HCT116 (cell line): ENCODE measurements at regions not wholly inside any gene's neighbourhood (a gene's known extent, or its start where the extent isn't known, plus 50 kb on each side); places are given as distances from the start of the nearest gene placed in this dataset.

Source experiments
- ATAC-seq: fragments of 200-7000 bp; cut with Tn5 transposase; 2 replicates; pipeline ENCODE4 v1.9.1; 2020; ENCODE audit warnings: mild to moderate bottlenecking, moderate library complexity
- BruUV-seq: library from RNA; stranded (reverse); fragments of 400-500 nt; replicated peaks from 2 replicates; lab custom pipeline; 2021; lab: Mats Ljungman, UMichigan
- CTCF ChIA-PET: fragments of 300-600 bp; sonication (Branson Sonifier 250); formaldehyde crosslinking; loops from one replicate; lab custom pipeline; 2021; ENCODE audit warnings: antibody characterized with exemption; lab: Charles Lee
- POLR2A ChIA-PET: fragments of 300-600, 350-600 bp; sonication (Branson Sonifier 250); formaldehyde crosslinking; loops from one replicate; lab custom pipeline; 2021; ENCODE audit warnings: antibody characterized with exemption; lab: Charles Lee
- RAD21 ChIA-PET, 2 experiments: fragments of 300-600 bp; sonication (Branson Sonifier 250); formaldehyde crosslinking; loops; one replicate each; lab custom pipeline; 2023; ENCODE audit warnings: low total read pairs in 2 of 2; ENCODE audit not compliant: uncharacterized antibody in 2 of 2, unreplicated experiment in 2 of 2, low non-redundant PET in 1 of 2; lab: Charles Lee
- DNase-seq: peaks from one replicate; pipeline ENCODE4 v3.0.0-alpha.2; 2010; ENCODE audit warnings: low read depth, low spot score
- H2AFZ ChIP-seq: fragments of 200-600 bp; shearing (Covaris generic), sonication (generic); 2 replicates; pipeline ENCODE4 v1.6.1; 2017; ENCODE audit warnings: low read depth, mixed run types, mixed read lengths, antibody characterized with exemption, low read length; ENCODE audit not compliant: poor library complexity, severe bottlenecking
- H3K27ac ChIP-seq: 2 replicates; pipeline ENCODE4 v1.5.1; 2012; ENCODE audit warnings: low read depth, low read length
- H3K27me3 ChIP-seq: fragments of 200-600 bp; sonication (generic); 2 replicates; pipeline ENCODE4 v1.6.1; 2016; ENCODE audit warnings: mixed run types, low read length, mixed read lengths; ENCODE audit not compliant: insufficient read depth
- H3K36me3 ChIP-seq, 2 experiments: fragments of 200-500 bp in 1 of 2; fragments of 200-600 bp in 1 of 2; sonication (Bioruptor generic) in 1 of 2; sonication (generic) in 1 of 2; 2 replicates each; pipeline versions ENCODE4 v1.5.1 to v1.6.1; 2014 to 2016; ENCODE audit warnings: low read length in 2 of 2, inconsistent platforms in 1 of 2, mixed read lengths in 1 of 2, mixed run types in 1 of 2; ENCODE audit not compliant: insufficient read depth in 2 of 2, control insufficient read depth in 1 of 2
- H3K4me1 ChIP-seq, 2 experiments: fragments of 200-600 bp in 1 of 2; sonication (generic) in 1 of 2; 2 replicates each; pipeline versions ENCODE4 v1.5.1 to v1.6.1; 2012 to 2017; ENCODE audit warnings: low read length in 2 of 2, inconsistent platforms in 1 of 2, mild to moderate bottlenecking in 1 of 2, mixed read lengths in 1 of 2, mixed run types in 1 of 2, moderate library complexity in 1 of 2; ENCODE audit not compliant: insufficient read depth in 2 of 2, control insufficient read depth in 1 of 2
- H3K4me2 ChIP-seq: fragments of 200-600 bp; sonication (generic); 2 replicates; pipeline ENCODE4 v1.6.1; 2017; ENCODE audit warnings: mixed run types, low read length, mixed read lengths
- H3K4me3 ChIP-seq, 2 experiments: fragments of 200-600 bp in 1 of 2; sonication (generic) in 1 of 2; replicated peaks in 1 of 2; 2 replicates each; pipeline ENCODE4 v1.5.1; 2011 to 2016; ENCODE audit warnings: low read length in 2 of 2, control low read depth in 1 of 2, low read depth in 1 of 2, mild to moderate bottlenecking in 1 of 2, mixed read lengths in 1 of 2, mixed run types in 1 of 2
- H3K79me2 ChIP-seq: fragments of 200-600 bp; sonication (generic); 2 replicates; pipeline ENCODE4 v1.6.1; 2017; ENCODE audit warnings: mild to moderate bottlenecking, mixed run types, low read length, moderate library complexity, mixed read lengths; ENCODE audit not compliant: insufficient read depth
- H3K9ac ChIP-seq: fragments of 200-600 bp; sonication (generic); 2 replicates; pipeline ENCODE4 v1.6.1; 2016; ENCODE audit warnings: low read length, mixed read lengths
- H3K9me2 ChIP-seq: fragments of 200-600 bp; sonication (generic), shearing (Covaris generic); 2 replicates; pipeline ENCODE4 v1.6.1; 2017; ENCODE audit warnings: mixed run types, mild to moderate bottlenecking, moderate library complexity; ENCODE audit not compliant: insufficient read depth
- H3K9me3 ChIP-seq, 2 experiments: fragments of 200-500 bp in 1 of 2; fragments of 200-600 bp in 1 of 2; sonication (Bioruptor generic) in 1 of 2; sonication (generic) in 1 of 2; 2 replicates each; pipeline ENCODE4 v1.6.1; 2014 to 2017; ENCODE audit warnings: low read length in 2 of 2, mixed read lengths in 2 of 2, inconsistent platforms in 1 of 2, low read depth in 1 of 2, mild to moderate bottlenecking in 1 of 2, mixed run types in 1 of 2, moderate library complexity in 1 of 2; ENCODE audit not compliant: control insufficient read depth in 1 of 2, insufficient read depth in 1 of 2
- H4K20me1 ChIP-seq: fragments of 200-600 bp; sonication (generic), shearing (Covaris generic); 2 replicates; pipeline ENCODE4 v1.6.1; 2017; ENCODE audit warnings: mixed run types, mild to moderate bottlenecking, moderate library complexity; ENCODE audit not compliant: insufficient read depth
- CBX3 ChIP-seq: IDR thresholded peaks from 2 replicates; pipeline ENCODE4 v1.6.1; 2012; ENCODE audit warnings: low read depth
- EZH2phosphoT487 ChIP-seq: fragments of 200-600 bp; IDR thresholded peaks from 2 replicates; pipeline ENCODE4 v1.6.1; 2018; ENCODE audit warnings: antibody characterized with exemption, borderline replicate concordance
- FOSL1 ChIP-seq: IDR thresholded peaks from 2 replicates; pipeline ENCODE4 v1.6.1; 2012; ENCODE audit warnings: low read depth
- POLR2A ChIP-seq: IDR thresholded peaks from 2 replicates; pipeline ENCODE4 v1.7.0; 2011; ENCODE audit warnings: borderline replicate concordance; ENCODE audit not compliant: insufficient read depth, insufficient read length; ENCODE audit errors: extremely low read depth
- POLR2AphosphoS5 ChIP-seq: IDR thresholded peaks from 2 replicates; pipeline ENCODE4 v1.6.1; 2011; ENCODE audit warnings: mild to moderate bottlenecking, low read depth, low read length, moderate library complexity
- TCF7L2 ChIP-seq: IDR thresholded peaks from 2 replicates; pipeline ENCODE4 v1.7.0; 2011; ENCODE audit warnings: borderline replicate concordance, inconsistent platforms; ENCODE audit not compliant: insufficient read depth, insufficient read length; ENCODE audit errors: extremely low read depth
- intact Hi-C: fragments of 100-400 bp; cut with micrococcal nuclease; formaldehyde crosslinking; loops from 2 replicates; pipeline ENCODE4 v1.10.0; 2022
- TF ChIP-seq, protein P1 (sequence below): IDR thresholded peaks from 2 replicates; pipeline ENCODE4 v1.6.1; 2012
- TF ChIP-seq, protein P2 (sequence below): IDR thresholded peaks from 2 replicates; pipeline ENCODE4 v1.6.1; 2011; ENCODE audit warnings: mild to moderate bottlenecking, low read length, moderate library complexity; ENCODE audit not compliant: insufficient replicate concordance; ENCODE audit errors: extremely low read depth
- TF ChIP-seq, protein P3 (sequence below): IDR thresholded peaks from 2 replicates; pipeline ENCODE4 v1.6.1; 2012; ENCODE audit warnings: low read depth

DNA sequence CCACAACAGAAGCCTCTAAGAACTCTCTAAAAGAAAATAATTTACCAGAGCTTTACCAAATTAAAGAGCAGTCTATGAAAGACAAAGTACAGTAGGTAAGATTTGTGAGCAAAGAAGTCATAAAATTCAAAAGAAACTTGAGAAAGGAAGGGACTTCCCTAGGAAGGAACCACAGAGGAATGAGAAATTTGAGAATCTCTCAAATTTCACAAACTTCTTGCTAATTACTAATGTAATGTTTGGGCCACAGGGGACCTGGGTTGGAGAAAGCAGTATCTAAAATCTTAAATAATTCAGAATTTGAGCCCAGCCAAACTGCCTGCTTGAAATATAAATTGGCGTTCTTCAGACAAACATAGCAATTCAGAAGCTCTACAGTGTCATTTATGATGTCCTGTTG is 225.0 kb upstream of the PRR16 start:
- CTCF ChIA-PET = no interaction called here
- H2AFZ ChIP-seq = no peak overlapping the region
- ATAC-seq (no peak), DNase-seq (no peak)
- RAD21 ChIA-PET = no interaction called here
- H3K27ac ChIP-seq = no peak overlapping the region
- H3K4me3 ChIP-seq = no peak overlapping the region
- no peaks in the 10 kb centered on the region for H3K9me3 ChIP-seq
- no peaks in the 10 kb centered on the region for H3K9me2 ChIP-seq
- no peak overlapping the region for H3K4me2 ChIP-seq
- no peaks in the 10 kb centered on the region for H3K27me3 ChIP-seq
- TF ChIP-seq CBX3 = no peak
- TF ChIP-seq POLR2AphosphoS5 = no peak
- no peak for TF ChIP-seq POLR2A
- TF ChIP-seq, protein P1, sequence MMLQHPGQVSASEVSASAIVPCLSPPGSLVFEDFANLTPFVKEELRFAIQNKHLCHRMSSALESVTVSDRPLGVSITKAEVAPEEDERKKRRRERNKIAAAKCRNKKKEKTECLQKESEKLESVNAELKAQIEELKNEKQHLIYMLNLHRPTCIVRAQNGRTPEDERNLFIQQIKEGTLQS = no peak
- TF ChIP-seq FOSL1 = no peak
- no peak for TF ChIP-seq TCF7L2
- no peak for TF ChIP-seq EZH2phosphoT487
- TF ChIP-seq, protein P2, sequence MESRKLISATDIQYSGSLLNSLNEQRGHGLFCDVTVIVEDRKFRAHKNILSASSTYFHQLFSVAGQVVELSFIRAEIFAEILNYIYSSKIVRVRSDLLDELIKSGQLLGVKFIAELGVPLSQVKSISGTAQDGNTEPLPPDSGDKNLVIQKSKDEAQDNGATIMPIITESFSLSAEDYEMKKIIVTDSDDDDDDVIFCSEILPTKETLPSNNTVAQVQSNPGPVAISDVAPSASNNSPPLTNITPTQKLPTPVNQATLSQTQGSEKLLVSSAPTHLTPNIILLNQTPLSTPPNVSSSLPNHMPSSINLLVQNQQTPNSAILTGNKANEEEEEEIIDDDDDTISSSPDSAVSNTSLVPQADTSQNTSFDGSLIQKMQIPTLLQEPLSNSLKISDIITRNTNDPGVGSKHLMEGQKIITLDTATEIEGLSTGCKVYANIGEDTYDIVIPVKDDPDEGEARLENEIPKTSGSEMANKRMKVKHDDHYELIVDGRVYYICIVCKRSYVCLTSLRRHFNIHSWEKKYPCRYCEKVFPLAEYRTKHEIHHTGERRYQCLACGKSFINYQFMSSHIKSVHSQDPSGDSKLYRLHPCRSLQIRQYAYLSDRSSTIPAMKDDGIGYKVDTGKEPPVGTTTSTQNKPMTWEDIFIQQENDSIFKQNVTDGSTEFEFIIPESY = no peak
- TF ChIP-seq, protein P3, sequence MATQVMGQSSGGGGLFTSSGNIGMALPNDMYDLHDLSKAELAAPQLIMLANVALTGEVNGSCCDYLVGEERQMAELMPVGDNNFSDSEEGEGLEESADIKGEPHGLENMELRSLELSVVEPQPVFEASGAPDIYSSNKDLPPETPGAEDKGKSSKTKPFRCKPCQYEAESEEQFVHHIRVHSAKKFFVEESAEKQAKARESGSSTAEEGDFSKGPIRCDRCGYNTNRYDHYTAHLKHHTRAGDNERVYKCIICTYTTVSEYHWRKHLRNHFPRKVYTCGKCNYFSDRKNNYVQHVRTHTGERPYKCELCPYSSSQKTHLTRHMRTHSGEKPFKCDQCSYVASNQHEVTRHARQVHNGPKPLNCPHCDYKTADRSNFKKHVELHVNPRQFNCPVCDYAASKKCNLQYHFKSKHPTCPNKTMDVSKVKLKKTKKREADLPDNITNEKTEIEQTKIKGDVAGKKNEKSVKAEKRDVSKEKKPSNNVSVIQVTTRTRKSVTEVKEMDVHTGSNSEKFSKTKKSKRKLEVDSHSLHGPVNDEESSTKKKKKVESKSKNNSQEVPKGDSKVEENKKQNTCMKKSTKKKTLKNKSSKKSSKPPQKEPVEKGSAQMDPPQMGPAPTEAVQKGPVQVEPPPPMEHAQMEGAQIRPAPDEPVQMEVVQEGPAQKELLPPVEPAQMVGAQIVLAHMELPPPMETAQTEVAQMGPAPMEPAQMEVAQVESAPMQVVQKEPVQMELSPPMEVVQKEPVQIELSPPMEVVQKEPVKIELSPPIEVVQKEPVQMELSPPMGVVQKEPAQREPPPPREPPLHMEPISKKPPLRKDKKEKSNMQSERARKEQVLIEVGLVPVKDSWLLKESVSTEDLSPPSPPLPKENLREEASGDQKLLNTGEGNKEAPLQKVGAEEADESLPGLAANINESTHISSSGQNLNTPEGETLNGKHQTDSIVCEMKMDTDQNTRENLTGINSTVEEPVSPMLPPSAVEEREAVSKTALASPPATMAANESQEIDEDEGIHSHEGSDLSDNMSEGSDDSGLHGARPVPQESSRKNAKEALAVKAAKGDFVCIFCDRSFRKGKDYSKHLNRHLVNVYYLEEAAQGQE = no peak
- H4K20me1 ChIP-seq = no peaks in the 10 kb centered on the region
- no peaks in the 10 kb centered on the region for H3K79me2 ChIP-seq
- no peaks in the 10 kb centered on the region for H3K36me3 ChIP-seq
- H3K4me1 ChIP-seq = no peaks in the 10 kb centered on the region
- no TSS peak for BruUV-seq
- H3K9ac ChIP-seq = no peak overlapping the region
- POLR2A ChIA-PET = no interaction called here
- intact Hi-C loops = no loop called here
